IgD-negative memory B cell (primary cell): ENCODE measurements at regions not wholly inside any gene's neighbourhood (a gene's known extent, or its start where the extent isn't known, plus 50 kb on each side); places are given as distances from the start of the nearest gene placed in this dataset.

ENCODE experiments used
- H3K27ac Mint-ChIP-seq, 3 donors: one replicate each; pipeline ENCODE4 v1.8.0; 2020 to 2022; ENCODE audit warnings: mild to moderate bottlenecking in 3 of 3, mixed read lengths in 3 of 3, moderate library complexity in 1 of 3
- H3K27me3 Mint-ChIP-seq: one replicate; pipeline ENCODE4 v1.8.0; 2021; ENCODE audit warnings: mixed read lengths
- H3K36me3 Mint-ChIP-seq: one replicate; pipeline ENCODE4 v1.8.0; 2020; ENCODE audit warnings: mild to moderate bottlenecking, mixed read lengths
- H3K4me1 Mint-ChIP-seq, 3 donors: one replicate each; pipeline ENCODE4 v1.8.0; 2020 to 2022; ENCODE audit warnings: mixed read lengths in 3 of 3, mild to moderate bottlenecking in 1 of 3
- H3K4me3 Mint-ChIP-seq, 4 donors: one replicate each; pipeline ENCODE4 v1.8.0; 2020 to 2022; ENCODE audit warnings: mild to moderate bottlenecking in 4 of 4, mixed read lengths in 4 of 4, moderate library complexity in 3 of 4
- H3K9me3 Mint-ChIP-seq, 3 donors: one replicate each; pipeline ENCODE4 v1.8.0; 2020 to 2021; ENCODE audit warnings: mixed read lengths in 3 of 3, mild to moderate bottlenecking in 1 of 3

DNA sequence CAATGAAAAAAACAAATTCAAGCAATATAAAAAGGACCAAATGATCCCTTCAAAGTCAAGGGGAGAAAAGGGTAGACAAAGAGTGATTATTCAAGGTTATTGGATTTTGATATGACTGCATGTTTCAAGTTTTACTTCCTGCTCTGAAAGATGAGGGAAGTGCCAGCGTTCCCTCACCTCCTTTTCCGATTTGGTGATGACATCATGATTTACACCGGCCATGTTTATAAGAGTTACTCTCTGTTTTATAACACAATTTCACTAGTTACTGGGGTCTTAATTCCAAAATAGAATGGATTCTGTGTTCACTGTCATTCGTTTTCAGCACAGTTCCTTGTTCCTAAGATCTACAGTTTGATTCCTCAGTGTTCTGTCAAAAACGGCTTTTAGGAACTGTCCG lies 60.5 kb upstream of the CPXM2 start:
- H3K27me3 Mint-ChIP-seq, result peaks cover 17% of the 10 kb centered on the region
- H3K9me3 Mint-ChIP-seq, result peaks cover 0 to 4% (median 0%) of the 10 kb centered on the region in 3 donors
- no peak overlapping the region for H3K4me3 Mint-ChIP-seq
- peaks cover 1% of the 10 kb centered on the region for H3K36me3 Mint-ChIP-seq
- no peak overlapping the region for H3K27ac Mint-ChIP-seq
- no peaks in the 10 kb centered on the region for H3K4me1 Mint-ChIP-seq

DNA sequence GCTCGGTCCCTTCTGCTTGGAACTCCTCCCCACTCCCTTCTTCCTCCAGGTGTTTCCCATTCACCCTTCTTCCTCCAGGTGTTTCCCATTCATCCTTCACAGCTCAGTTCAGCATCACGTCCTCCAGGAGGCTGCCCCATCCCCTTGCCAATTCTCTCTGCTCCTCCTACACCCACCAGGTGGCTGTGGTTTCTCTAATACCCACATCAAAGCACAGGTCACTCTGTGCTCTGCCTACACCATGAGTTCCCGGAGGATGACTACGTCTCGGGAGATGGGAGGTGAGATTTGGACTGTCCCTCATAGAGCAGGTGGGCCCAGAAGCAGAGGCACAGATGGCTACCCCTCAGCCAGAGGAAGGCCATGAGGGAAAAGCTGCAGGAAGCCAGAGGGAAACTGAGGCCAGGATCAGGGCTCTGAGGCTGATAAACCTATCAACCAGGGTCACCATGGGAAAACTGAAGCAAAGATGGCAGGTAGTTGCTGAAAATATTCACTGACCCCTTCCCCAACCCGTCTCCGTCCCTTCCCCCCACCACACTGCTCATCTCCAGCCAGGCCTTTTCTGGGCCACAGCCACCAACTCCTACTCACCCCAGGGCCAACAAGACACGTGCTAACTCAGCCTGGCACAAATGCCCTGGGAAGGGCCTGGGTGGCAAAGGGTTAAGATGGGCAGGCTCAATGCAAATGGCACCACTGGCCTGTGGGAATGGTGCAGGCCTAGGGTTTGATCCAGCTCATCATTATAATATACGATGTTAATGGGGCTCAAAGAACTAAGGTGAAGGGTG lies 56.6 kb upstream of the CPXM2 start:
- Mint-ChIP-seq H3K27me3 (peaks cover 17% of the 10 kb centered on the region), H3K27ac (no peak overlapping the region), H3K4me3 (no peak overlapping the region), H3K36me3 (peaks cover 1% of the 10 kb centered on the region), H3K4me1 (peaks cover 0 to 3% (median 0%) of the 10 kb centered on the region in 3 donors), H3K9me3 (peaks cover 0 to 2% (median 0%) of the 10 kb centered on the region in 3 donors)

DNA sequence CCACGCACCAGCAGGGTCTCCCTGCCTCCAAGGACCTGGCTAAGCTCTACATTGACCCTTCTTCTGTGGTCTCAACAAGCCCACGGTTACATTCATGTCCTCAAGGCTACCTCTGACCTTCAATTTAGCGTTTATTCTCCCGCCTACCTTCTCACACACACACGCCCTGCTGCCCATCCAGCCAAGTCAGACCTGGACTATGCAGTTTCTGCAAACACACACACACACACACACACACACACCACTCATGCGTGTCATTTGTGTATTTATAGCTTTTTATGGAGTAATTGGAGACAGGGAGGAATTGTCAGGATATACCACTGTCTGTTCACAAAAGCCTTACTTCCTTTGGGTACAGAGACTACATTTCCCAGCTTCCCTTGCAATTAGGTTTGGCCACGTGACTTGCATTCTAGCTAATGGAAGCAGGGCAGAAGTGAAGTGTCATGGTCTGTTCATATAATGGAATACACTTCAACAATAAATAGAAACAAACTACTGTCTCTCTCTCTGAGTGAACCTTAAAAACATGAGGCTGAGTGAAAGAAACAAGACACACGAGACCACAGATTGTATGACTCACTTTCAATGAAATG lies 53.8 kb upstream of the CPXM2 start:
- no peak overlapping the region for H3K27ac Mint-ChIP-seq
- H3K27me3 Mint-ChIP-seq, result peaks cover 14% of the 10 kb centered on the region
- peaks cover 2 to 12% (median 6%) of the 10 kb centered on the region in 3 donors for H3K4me1 Mint-ChIP-seq
- H3K9me3 Mint-ChIP-seq, result no peaks in the 10 kb centered on the region
- no peak overlapping the region for H3K4me3 Mint-ChIP-seq
- H3K36me3 Mint-ChIP-seq, result peaks cover 1% of the 10 kb centered on the region

DNA sequence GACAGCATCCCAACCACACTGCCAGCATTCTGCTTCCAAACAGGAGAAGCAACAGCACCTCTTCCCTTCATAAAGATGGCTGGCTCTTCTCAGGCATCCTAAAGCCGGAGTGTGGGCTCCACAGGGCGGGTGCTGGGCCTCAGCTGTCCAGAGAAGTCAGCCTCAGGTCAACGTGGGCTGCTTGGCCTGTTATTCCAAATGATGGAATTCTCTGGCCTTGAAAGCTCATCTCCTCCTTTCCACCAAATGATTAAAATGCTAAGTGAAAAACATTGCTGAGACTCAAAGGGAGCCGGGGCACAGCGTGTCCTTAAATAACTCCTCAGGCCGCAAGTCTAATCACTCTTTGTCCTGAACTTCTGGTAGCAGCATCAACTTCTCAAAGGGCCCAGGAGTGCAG lies 53.1 kb upstream of the CPXM2 start:
- peaks cover 1% of the 10 kb centered on the region for H3K36me3 Mint-ChIP-seq
- H3K27ac Mint-ChIP-seq, result no peak overlapping the region
- peaks cover 2 to 12% (median 6%) of the 10 kb centered on the region in 3 donors for H3K4me1 Mint-ChIP-seq
- H3K9me3 Mint-ChIP-seq, result no peaks in the 10 kb centered on the region
- no peak overlapping the region for H3K4me3 Mint-ChIP-seq
- H3K27me3 Mint-ChIP-seq, result peaks cover 17% of the 10 kb centered on the region

DNA sequence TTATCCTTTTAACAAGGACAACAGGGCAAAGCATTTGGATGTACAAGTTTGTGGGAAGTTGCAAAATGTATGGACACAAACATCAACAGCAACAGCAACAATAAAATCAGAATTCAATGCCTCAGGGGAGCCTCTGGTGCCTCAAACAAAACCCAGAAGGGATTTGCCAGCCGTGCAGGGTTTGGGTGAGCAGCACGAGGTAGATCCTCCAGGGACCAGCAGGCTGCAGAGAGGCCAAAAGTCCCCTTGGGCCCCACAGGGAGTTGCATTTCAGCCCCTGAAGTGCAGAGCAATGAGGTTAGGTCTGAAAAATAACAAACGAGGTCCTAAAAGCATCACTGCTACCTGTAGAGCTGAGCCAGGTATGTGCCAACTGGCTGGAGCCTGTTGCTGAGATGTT lies 51.7 kb upstream of the CPXM2 start:
- Mint-ChIP-seq H3K4me1 (peaks cover 2 to 12% (median 6%) of the 10 kb centered on the region in 3 donors), H3K27ac (no peak overlapping the region), H3K27me3 (peaks cover 14% of the 10 kb centered on the region), H3K36me3 (peaks cover 1% of the 10 kb centered on the region), H3K4me3 (peak overlapping the region in 1 of 4 donors; percentile 39), H3K9me3 (no peaks in the 10 kb centered on the region)

DNA sequence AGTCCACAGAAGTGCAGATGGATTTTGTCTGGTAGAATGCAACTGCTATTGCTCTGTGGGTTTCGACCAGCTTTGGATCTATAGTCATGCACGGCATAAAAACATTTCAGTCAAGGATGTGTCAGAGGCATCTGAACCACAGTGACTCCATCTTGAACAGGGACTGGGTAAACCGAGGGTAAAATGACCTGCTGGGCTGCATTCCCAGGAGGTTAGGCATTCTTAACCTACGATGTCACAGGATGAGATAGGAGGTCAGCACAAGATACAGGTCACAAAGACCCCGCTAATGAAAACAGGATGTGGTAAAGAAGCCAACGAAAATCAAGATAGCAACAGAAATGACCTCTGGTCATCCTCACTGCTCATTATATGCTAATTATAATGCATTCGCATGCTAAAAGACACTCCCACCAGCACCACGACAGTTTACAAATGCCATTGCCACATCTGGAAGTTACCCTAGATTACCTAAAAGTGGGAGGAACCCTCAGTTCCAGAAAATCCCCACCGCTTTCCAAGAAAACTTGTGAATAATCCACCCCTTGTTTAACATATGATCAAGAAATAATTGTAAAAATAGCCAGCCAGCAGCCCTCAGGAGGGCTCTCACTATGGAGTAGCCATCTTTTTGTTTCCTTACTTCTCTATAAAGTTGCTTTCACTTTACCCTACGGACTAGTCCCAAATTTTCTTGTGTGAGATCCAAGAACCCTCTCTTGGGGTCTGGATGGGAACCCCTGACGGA lies 50.7 kb upstream of the CPXM2 start:
- Mint-ChIP-seq H3K9me3 (no peaks in the 10 kb centered on the region), H3K27ac (no peak overlapping the region), H3K4me3 (peak overlapping the region in 1 of 4 donors; percentile 1), H3K36me3 (no peaks in the 10 kb centered on the region), H3K27me3 (peaks cover 6% of the 10 kb centered on the region), H3K4me1 (peaks cover 2 to 12% (median 6%) of the 10 kb centered on the region in 3 donors)
